Heart left ventricle (tissue), 16 donors: ENCODE measurements at regions not wholly inside any gene's neighbourhood (a gene's known extent, or its start where the extent isn't known, plus 50 kb on each side); places are given as distances from the start of the nearest gene placed in this dataset.

Experiments
- ATAC-seq, 4 donors: fragments of 200-7000 bp; cut with Tn5 transposase; one replicate each; pipeline ENCODE4 v1.9.1; 2020 to 2022; ENCODE audit warnings: moderate library complexity in 4 of 4, mild to moderate bottlenecking in 3 of 4, moderate number of reproducible peaks in 1 of 4
- DNase-seq, 5 donors: peaks; one replicate each; pipeline ENCODE4 v3.0.0-alpha.2; 2020
- H3K27ac ChIP-seq, 12 donors: fragments of 200-600 bp; sonication (generic) in 4 of 12; one replicate each; pipeline versions ENCODE4 v1.5.0 to v1.8.0; 2016 to 2022; ENCODE audit warnings: mild to moderate bottlenecking in 2 of 12
- H3K27me3 ChIP-seq, 9 donors: fragments of 200-600 bp; sonication (generic) in 2 of 9; one replicate each; pipeline versions ENCODE4 v1.5.1 to v1.8.0; 2016 to 2022; ENCODE audit warnings: mild to moderate bottlenecking in 3 of 9
- H3K36me3 ChIP-seq, 9 donors: fragments of 200-600 bp; sonication (generic) in 2 of 9; one replicate each; pipeline versions ENCODE4 v1.5.0 to v1.8.0; 2018 to 2022; ENCODE audit warnings: mild to moderate bottlenecking in 2 of 9
- H3K4me1 ChIP-seq, 12 donors: fragments of 200-600 bp; sonication (generic) in 4 of 12; one replicate each; pipeline versions ENCODE4 v1.5.0 to v1.8.0; 2016 to 2022; ENCODE audit warnings: mild to moderate bottlenecking in 3 of 12
- H3K4me3 ChIP-seq, 12 donors: fragments of 200-600 bp; sonication (generic) in 4 of 12; one replicate each; pipeline versions ENCODE4 v1.5.0 to v1.8.0; 2017 to 2022; ENCODE audit warnings: mild to moderate bottlenecking in 9 of 12, moderate library complexity in 4 of 12
- H3K9me3 ChIP-seq, 12 donors: fragments of 200-600 bp; sonication (generic) in 4 of 12; one replicate each; pipeline versions ENCODE4 v1.5.0 to v1.8.0; 2016 to 2022; ENCODE audit warnings: mild to moderate bottlenecking in 1 of 12
- POLR2A ChIP-seq, 2 donors: fragments of 450-650 bp; IDR thresholded peaks; one replicate each; pipeline ENCODE4 v1.6.1; 2017; ENCODE audit warnings: antibody characterized with exemption in 2 of 2, mild to moderate bottlenecking in 2 of 2, moderate library complexity in 2 of 2
- WGBS, 4 donors: extraction: QIAGEN DNeasy Blood & Tissue Kit in 2 of 4; methylation state at CpG; one replicate each; pipeline versions ENCODE4 v1.1.5 to v1.1.7; 2013 to 2018; 5-methylcytosine and 5-hydroxymethylcytosine counted together
- intact Hi-C, 10 donors: fragments of 100-400 bp; cut with DNase I; formaldehyde crosslinking; loops; one replicate each; pipeline versions ENCODE4 v1.11.1 to v1.14.2; 2022
- TF ChIP-seq, protein P1 (sequence below), 12 donors: fragments of 200-600 bp; sonication (generic) in 4 of 12; IDR thresholded peaks; one replicate each; pipeline versions ENCODE4 v1.5.0 to v1.8.0; 2018 to 2022; ENCODE audit warnings: antibody characterized with exemption in 12 of 12, mild to moderate bottlenecking in 5 of 12
- donor health status: ischemic (EF 13 %, LVEDD 7.1; RV severe dilation, severe dysfunction).
- donor health status: healthy with polysubstance abuse.
- donor health status: DM: no; HTN: yes; CAD: no.
- donor health status: DM: no; HTN: no; CAD: no.
- donor health status: ischemic (EF 25% LVEDD 6.9; RV normal size, moderate dysfunction).
- donor health status: ischemic (EF 25% LVEDD 5.7; RV mildly dilated, moderate dysfunction).
- donor health status: healthy.
- donor health status: DM: yes; HTN: yes; CAD: no.
- donor health status: ischemic (EF 35%, LVEDD 5.7; RV mildly dilated, moderate dysfunction).
- donor health status: nonischemic (EF 11% LVEDD 7.7; RV severe dilation, severe dysfunction).
- donor health status: DM: yes; HTN: yes; CAD: no.
- donor health status: PGD.
- donor health status: ischemic (EF 29% LVEDD 5.4; RV normal size, mild dysfunction).
- donor health status: nonischemic (EF 23%, LVEDD 6.1; RV moderate dilation, normal function).

DNA sequence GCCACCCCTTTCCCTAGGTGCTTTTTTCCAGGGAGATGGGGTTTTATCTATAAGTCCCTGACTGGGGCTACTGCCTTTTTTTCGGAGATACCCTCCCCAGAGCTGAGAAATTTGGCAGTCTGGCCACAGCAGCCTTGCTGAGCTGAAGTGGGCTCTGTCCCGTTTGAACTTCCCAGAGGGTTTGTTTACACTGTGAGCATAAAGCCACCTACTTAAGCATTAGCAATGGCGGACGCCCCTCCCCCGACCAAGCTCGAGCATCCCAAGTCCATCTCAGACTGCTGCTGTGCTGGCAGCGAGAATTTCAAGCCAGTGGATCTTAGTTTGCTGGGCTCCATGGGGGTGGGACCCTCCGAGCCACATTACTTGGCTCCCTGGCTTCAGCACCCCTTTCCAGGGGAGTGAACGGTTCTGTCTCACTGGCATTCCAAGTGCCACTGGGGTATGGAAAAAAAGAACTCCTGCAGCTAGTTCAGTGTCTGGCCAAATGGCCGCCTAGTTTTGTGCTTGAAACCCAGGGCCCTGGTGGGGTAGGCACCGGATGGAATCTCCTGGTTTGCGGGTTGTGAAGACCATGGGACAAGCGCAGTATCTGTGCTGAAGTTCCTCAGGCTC is 456.4 kb upstream of the HTR2C start:
- Histone ChIP-seq H3K36me3 (no peaks in the 10 kb centered on the region), H3K4me3 (no peak overlapping the region), H3K27me3 (peaks cover 0 to 3% (median 0%) of the 10 kb centered on the region in 9 donors), H3K9me3 (no peaks in the 10 kb centered on the region), H3K4me1 (no peaks in the 10 kb centered on the region), H3K27ac (no peak overlapping the region)
- WGBS, 4 donors = 67 to 79% (median 74%) methylated on average over 11 to 13 of the region's 13 CpGs
- intact Hi-C loops = no loop called here
- no peak for ATAC-seq
- peak in 1 of 5 donors; percentile 17 for DNase-seq
- TF ChIP-seq, protein P1, sequence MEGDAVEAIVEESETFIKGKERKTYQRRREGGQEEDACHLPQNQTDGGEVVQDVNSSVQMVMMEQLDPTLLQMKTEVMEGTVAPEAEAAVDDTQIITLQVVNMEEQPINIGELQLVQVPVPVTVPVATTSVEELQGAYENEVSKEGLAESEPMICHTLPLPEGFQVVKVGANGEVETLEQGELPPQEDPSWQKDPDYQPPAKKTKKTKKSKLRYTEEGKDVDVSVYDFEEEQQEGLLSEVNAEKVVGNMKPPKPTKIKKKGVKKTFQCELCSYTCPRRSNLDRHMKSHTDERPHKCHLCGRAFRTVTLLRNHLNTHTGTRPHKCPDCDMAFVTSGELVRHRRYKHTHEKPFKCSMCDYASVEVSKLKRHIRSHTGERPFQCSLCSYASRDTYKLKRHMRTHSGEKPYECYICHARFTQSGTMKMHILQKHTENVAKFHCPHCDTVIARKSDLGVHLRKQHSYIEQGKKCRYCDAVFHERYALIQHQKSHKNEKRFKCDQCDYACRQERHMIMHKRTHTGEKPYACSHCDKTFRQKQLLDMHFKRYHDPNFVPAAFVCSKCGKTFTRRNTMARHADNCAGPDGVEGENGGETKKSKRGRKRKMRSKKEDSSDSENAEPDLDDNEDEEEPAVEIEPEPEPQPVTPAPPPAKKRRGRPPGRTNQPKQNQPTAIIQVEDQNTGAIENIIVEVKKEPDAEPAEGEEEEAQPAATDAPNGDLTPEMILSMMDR (IDR thresholded peaks at IDR 0.05) = no peak
- no peak for TF ChIP-seq POLR2A (IDR thresholded peaks at IDR 0.05)

DNA sequence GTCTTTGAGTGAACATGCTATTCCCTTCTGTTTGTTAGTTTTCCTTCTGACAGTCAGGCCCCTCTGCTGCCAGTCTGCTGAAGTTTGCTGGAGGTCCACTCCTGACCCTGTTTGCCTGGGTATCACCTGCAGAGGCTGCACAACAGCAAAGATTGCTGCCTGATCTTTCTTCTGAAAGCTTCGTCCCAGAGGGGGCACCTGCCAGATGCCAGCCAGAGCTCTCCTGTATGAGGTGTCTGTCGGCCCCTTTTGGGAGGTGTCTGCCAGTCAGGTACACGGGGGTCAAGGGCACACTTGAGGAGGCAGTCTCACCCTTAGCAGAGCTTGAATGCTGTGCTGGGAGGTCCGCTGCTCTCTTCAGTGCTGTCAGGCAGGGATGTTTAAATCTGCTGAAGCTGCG is 456.9 kb upstream of the HTR2C start:
- no peaks in the 10 kb centered on the region for H3K9me3 ChIP-seq
- DNase-seq = no peak
- 69 to 85% (median 77%) methylated on average over 2 to 5 of the region's 5 CpGs for WGBS, 4 donors
- ATAC-seq = no peak
- H3K36me3 ChIP-seq = no peaks in the 10 kb centered on the region
- no peak overlapping the region for H3K4me3 ChIP-seq
- intact Hi-C loops = no loop called here
- no peak for TF ChIP-seq POLR2A (IDR thresholded peaks at IDR 0.05)
- TF ChIP-seq, protein P1 (IDR thresholded peaks at IDR 0.05) = no peak
- no peaks in the 10 kb centered on the region for H3K4me1 ChIP-seq
- H3K27me3 ChIP-seq = peaks cover 0 to 3% (median 0%) of the 10 kb centered on the region in 9 donors
- H3K27ac ChIP-seq = no peak overlapping the region

DNA sequence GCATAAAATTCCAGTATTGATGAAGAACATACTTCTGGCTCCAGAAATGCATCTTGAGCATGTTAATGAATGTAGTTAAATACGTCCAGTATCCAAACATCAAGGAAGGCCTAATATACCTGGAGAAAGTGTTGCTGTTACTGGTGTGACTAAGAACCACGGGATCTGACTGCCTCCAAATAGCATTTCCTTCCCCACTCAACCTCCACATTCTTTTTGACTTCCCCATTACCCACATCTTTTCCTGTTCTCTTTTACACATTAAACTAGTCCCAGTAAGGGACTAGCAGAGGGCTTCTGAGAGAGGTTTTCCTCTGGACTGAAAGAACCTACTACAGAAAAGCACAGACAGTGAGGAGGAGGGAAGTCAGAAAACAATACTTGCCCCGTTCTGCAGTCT is 482.8 kb upstream of the HTR2C start:
- ATAC-seq (no peak), DNase-seq (no peak)
- TF ChIP-seq POLR2A (IDR thresholded peaks at IDR 0.05) = no peak
- TF ChIP-seq, protein P1 (IDR thresholded peaks at IDR 0.05) = no peak
- 52 to 62% (median 56%) methylated on average over 3 of the region's 3 CpGs for WGBS, 4 donors
- Histone ChIP-seq H3K4me1 (no peaks in the 10 kb centered on the region), H3K36me3 (no peaks in the 10 kb centered on the region), H3K27me3 (peaks cover 0 to 15% (median 0%) of the 10 kb centered on the region in 9 donors), H3K4me3 (no peak overlapping the region), H3K9me3 (no peaks in the 10 kb centered on the region), H3K27ac (no peak overlapping the region)
- intact Hi-C loops = no loop called here

DNA sequence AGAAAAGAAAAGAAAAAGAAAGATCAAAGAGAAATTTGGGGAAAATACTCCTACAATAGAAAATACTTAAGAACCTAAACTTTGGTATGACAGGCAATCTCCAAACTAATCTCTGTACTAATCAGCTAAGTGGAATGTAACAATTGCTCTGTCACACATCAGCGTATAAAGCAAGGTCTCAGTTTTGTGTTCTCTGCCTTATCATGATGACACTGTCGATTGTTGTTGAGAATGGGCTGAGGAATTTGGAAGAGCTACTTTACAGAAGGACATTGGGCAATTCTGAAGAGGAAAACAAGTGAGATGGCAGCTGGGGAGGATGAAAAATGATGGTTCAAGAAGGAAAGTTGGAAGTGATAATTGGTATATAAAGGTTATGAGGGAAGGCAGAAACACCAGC is 486.0 kb upstream of the HTR2C start:
- no peak for ATAC-seq
- 39 to 55% (median 47%) methylated on average over 2 of the region's 2 CpGs for WGBS, 4 donors
- no peak overlapping the region for H3K4me3 ChIP-seq

DNA sequence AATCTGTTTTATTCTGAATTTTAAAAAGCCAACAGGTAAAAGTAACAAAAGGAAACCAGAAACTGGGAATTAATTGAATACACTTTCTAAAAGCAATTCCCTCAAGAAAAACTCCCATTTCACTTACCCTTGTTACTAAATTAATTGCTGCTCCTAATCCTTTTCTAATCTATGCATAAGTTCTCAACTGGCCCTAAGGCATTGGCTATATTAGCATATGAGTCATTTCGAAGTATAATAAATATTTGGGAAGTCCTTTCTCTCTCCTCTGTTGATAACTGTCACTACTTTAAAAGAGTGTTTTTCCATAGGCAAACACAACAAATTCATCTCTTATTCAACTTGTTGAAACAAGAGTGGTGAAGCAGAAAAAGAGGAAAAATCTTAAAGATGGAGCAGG is 486.5 kb upstream of the HTR2C start:
- intact Hi-C loops = no loop called here
- Histone ChIP-seq H3K27me3 (peaks cover 0 to 12% (median 0%) of the 10 kb centered on the region in 9 donors), H3K9me3 (peaks cover 0 to 2% (median 0%) of the 10 kb centered on the region in 12 donors), H3K36me3 (no peaks in the 10 kb centered on the region), H3K4me3 (no peak overlapping the region), H3K27ac (no peak overlapping the region), H3K4me1 (no peaks in the 10 kb centered on the region)
- 58 to 70% (median 67%) methylated on average over 1 of the region's 1 CpG for WGBS, 4 donors
- DNase-seq (no peak), ATAC-seq (no peak)
- TF ChIP-seq, protein P1 (IDR thresholded peaks at IDR 0.05) = no peak
- no peak for TF ChIP-seq POLR2A (IDR thresholded peaks at IDR 0.05)

More for the DNA sequence above, 486.0 kb upstream of the HTR2C start:
- Histone ChIP-seq H3K27me3 (peaks cover 0 to 12% (median 0%) of the 10 kb centered on the region in 9 donors), H3K9me3 (no peaks in the 10 kb centered on the region), H3K36me3 (no peaks in the 10 kb centered on the region), H3K27ac (no peak overlapping the region), H3K4me1 (no peaks in the 10 kb centered on the region)
- DNase-seq = no peak
- intact Hi-C loops = no loop called here
- TF ChIP-seq POLR2A (IDR thresholded peaks at IDR 0.05) = no peak
